PFSK-1 (cell line): ENCODE measurements at regions not wholly inside any gene's neighbourhood (a gene's known extent, or its start where the extent isn't known, plus 50 kb on each side); places are given as distances from the start of the nearest gene placed in this dataset.

Source experiments
- FOXP2 ChIP-seq: optimal IDR thresholded peaks from 2 replicates; pipeline ENCODE3; 2011; ENCODE audit warnings: borderline replicate concordance, control low read depth, inconsistent platforms; ENCODE audit not compliant: insufficient read depth; ENCODE audit errors: extremely low read length, extremely low read depth
- POLR2AphosphoS5 ChIP-seq: IDR thresholded peaks from 2 replicates; pipeline ENCODE4 v1.6.1; 2012; ENCODE audit warnings: low read depth, mild to moderate bottlenecking, control low read depth, low read length, moderate library complexity
- REST ChIP-seq, 2 experiments: IDR thresholded peaks; 2 replicates each; pipeline versions ENCODE4 v1.6.1 to v1.8.0; 2011 to 2012; ENCODE audit warnings: low read depth in 2 of 2, low read length in 2 of 2, control low read depth in 1 of 2, inconsistent platforms in 1 of 2, mild to moderate bottlenecking in 1 of 2, moderate library complexity in 1 of 2; ENCODE audit not compliant: insufficient read depth in 1 of 2
- SIN3A ChIP-seq: IDR thresholded peaks from 2 replicates; pipeline ENCODE4 v1.6.1; 2012; ENCODE audit warnings: mild to moderate bottlenecking, low read length, moderate library complexity, borderline replicate concordance; ENCODE audit not compliant: insufficient read depth
- TAF1 ChIP-seq: IDR thresholded peaks from 2 replicates; pipeline ENCODE4 v1.6.1; 2012; ENCODE audit warnings: low read length, control low read depth, borderline replicate concordance; ENCODE audit not compliant: insufficient read depth

- TF ChIP-seq TAF1 (no peak), SIN3A (no peak), REST (IDR thresholded peaks at IDR 0.05; ENCODE audit: insufficient read depth in 1 of 2, low read depth in 2 of 2, low read length in 2 of 2) (no peak), FOXP2 (no peak), POLR2AphosphoS5 (no peak)
Measured at GRCh38 chr18:60556326-60556725, 183.8 kb upstream of the MC4R start.

GRCh38 chr18:60560071-60560470, 187.5 kb upstream of the MC4R start:
- TF ChIP-seq FOXP2: no peak
- no peak for TF ChIP-seq TAF1
- TF ChIP-seq POLR2AphosphoS5: no peak
- TF ChIP-seq SIN3A: no peak
- TF ChIP-seq REST (IDR thresholded peaks at IDR 0.05; ENCODE audit: insufficient read depth in 1 of 2, low read depth in 2 of 2, low read length in 2 of 2): no peak

- TF ChIP-seq TAF1 (no peak), SIN3A (no peak), FOXP2 (no peak), POLR2AphosphoS5 (no peak), REST (IDR thresholded peaks at IDR 0.05; ENCODE audit: insufficient read depth in 1 of 2, low read depth in 2 of 2, low read length in 2 of 2) (no peak)
Measured at GRCh38 chr18:60563082-60563481, 190.5 kb upstream of the MC4R start.

GRCh38 chr18:60568220-60568619, 195.6 kb upstream of the MC4R start:
- TF ChIP-seq POLR2AphosphoS5: no peak
- no peak for TF ChIP-seq TAF1
- TF ChIP-seq FOXP2: no peak
- no peak for TF ChIP-seq SIN3A

GRCh38 chr18:60570172-60570571, 197.6 kb upstream of the MC4R start:
- TF ChIP-seq TAF1 (no peak), POLR2AphosphoS5 (no peak), REST (IDR thresholded peaks at IDR 0.05; ENCODE audit: insufficient read depth in 1 of 2, low read depth in 2 of 2, low read length in 2 of 2) (no peak), SIN3A (no peak), FOXP2 (no peak)
